ENCODE measurements at regions not wholly inside any gene's neighbourhood (a gene's known extent, or its start where the extent isn't known, plus 50 kb on each side); places are given as distances from the start of the nearest gene placed in this dataset.
"Not testable (repeated sequence)": the region's sequence is repeated elsewhere in the genome, so short reads cannot be mapped to it uniquely, and the experiment has no call there.

DNA sequence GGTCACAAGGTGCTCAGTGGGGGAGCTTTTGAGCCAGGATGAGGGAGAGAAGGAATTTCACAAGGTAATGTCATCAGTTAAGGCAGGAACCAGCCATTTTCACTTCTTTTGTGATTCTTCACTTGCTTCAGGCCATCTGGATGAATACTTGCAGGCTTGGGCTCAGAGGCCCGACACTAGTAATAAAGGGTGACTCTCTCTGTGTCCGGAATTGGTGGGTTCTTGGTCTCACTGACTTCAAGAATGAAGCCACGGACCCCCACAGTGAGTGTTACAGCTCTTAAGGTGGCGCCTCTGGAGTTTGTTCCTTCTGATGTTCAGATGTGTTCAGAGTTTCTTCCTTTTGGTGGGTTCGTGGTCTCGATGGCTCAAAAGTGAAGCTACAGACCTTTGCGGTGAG is 131.8 kb upstream of the RXFP2 start:
- DNase-seq (ENCODE audit: low read depth) = not testable (repeated sequence)

- not testable (repeated sequence) for DNase-seq (ENCODE audit: low read depth)
These were observed 130.5 kb upstream of the RXFP2 start for GRCh38 chr13:31608780-31609179.

DNA sequence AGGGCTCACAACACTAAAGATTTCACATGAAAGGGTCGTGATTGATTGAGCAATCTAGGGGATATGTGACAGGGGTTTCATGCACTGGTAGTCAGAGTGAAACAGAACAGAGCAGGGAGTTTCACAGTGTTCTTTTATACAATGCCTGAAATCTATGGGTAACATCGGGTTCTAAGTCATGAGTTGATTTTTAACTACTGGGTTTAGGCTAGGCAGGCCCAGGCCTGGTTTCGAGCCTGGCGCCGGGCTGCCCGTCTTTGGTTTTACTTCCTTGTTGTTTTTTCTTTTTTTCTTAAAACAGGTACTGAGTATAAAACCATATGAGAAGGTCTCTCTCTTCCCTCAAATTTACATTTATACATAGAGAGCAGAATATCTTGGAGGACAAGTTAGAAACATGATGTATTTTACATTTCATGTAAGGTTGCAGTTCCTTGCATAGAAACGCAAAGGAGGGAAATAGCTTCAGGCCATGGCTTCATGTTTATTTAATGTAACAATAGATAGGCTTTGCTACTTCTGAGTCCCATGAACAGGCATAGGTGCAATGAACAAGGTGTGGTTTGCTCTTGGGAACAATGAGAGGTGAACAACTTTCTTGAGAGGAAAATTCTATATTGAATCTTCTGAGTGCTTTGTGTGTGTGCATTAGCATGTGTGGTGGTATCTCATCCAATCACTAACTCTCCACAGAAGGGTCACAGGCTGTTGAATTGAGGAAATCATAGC is 128.9 kb upstream of the RXFP2 start:
- DNase-seq (ENCODE audit: low read depth) = no peak

GRCh38 chr13:31611214-31611613 is 128.1 kb upstream of the RXFP2 start:
- no peak for DNase-seq (ENCODE audit: low read depth)

DNA sequence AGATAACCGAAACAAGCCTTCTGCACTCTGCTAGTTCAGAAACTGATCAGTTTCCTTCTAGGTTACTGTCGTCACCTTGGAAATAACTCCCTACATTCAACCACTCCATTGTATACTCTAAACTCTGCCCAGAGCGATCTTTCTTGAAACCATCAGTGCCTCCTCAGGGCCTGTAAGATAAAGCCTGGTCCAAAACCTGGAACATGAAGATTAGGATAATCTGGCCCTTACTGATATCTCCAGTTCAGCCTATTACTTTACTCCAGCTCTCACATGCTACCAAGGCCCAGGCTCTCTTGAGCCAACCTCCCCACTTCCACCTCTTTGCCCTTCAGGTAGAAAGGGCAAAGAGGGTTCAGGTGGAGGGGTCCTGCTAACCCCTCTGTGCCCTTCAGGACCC is 125.3 kb upstream of the RXFP2 start:
- no peak for DNase-seq (ENCODE audit: low read depth)

GRCh38 chr13:31614704-31615103 is 124.6 kb upstream of the RXFP2 start:
- no peak for DNase-seq (ENCODE audit: low read depth)

GRCh38 chr13:31625115-31625514 is 114.2 kb upstream of the RXFP2 start:
- no peak for DNase-seq (ENCODE audit: low read depth)

GRCh38 chr13:31627097-31627845 is 112.1 kb upstream of the RXFP2 start:
- peak; percentile 9 for DNase-seq (ENCODE audit: low read depth)

DNA sequence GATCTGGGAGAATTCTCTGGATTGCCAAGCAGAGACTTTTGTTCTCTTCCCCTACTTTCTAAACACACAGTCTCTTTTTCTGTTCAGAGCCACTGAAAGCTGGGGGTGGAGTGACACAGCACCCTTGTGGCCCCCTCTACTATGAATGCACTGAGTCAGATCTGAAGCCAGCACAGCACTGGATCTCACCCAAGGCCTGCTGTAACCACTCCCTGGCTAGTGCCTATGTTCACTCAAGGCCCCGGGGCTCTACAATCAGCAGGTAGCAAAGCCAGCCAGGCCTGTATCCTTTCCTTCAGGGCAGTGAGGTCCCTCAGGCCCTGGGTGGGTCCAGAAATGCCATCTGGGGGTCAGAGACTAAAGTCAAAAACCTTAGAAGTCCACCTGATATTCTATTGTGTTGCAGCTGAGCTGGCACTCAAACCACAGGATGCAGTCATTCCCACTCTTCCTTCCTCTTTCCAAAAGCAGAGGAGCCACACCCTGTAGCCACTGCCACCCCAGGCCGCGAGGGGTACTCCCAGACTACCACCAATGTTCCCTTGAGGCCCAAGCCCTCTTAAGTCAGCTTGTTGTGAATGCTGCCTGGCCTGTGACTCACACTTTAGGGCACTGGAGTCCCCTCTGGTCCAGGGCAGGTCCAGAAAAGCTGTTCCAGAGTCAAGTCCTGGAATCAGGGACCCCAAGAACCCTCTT is 110.1 kb upstream of the RXFP2 start:
- no peak for DNase-seq (ENCODE audit: low read depth)

GRCh38 chr13:31631071-31631470 is 108.3 kb upstream of the RXFP2 start:
- DNase-seq (ENCODE audit: low read depth) = no peak

- no peak for DNase-seq (ENCODE audit: low read depth)
These were observed 107.6 kb upstream of the RXFP2 start for GRCh38 chr13:31631746-31632145.

DNA sequence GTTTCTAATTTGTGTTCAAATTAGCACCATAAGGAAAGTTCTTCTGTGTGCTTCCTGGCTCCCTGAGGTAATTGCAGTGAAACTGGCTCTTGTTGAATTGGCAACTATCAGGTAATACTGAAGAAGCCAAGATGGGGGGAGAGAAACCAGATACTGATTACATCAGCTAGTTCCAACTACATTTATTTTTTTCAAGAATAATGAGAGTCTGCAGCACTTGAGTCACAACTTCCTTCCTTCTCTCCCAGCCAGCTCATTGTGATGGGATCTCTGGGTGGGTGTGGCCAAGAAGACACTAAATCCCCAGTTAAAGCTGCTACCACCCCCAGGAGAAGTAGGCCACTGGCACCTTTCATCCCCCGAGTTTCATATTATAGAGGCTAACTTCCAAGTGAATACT is 100.7 kb upstream of the RXFP2 start:
- peak; percentile 29 for DNase-seq (ENCODE audit: low read depth)

GRCh38 chr13:31639443-31640163 is 99.7 kb upstream of the RXFP2 start:
- DNase-seq (ENCODE audit: low read depth) = no peak

- DNase-seq (ENCODE audit: low read depth) = no peak
These were observed 89.6 kb upstream of the RXFP2 start for GRCh38 chr13:31649766-31650165.

GRCh38 chr13:31653730-31654129 is 85.6 kb upstream of the RXFP2 start:
- no peak for DNase-seq (ENCODE audit: low read depth)

DNA sequence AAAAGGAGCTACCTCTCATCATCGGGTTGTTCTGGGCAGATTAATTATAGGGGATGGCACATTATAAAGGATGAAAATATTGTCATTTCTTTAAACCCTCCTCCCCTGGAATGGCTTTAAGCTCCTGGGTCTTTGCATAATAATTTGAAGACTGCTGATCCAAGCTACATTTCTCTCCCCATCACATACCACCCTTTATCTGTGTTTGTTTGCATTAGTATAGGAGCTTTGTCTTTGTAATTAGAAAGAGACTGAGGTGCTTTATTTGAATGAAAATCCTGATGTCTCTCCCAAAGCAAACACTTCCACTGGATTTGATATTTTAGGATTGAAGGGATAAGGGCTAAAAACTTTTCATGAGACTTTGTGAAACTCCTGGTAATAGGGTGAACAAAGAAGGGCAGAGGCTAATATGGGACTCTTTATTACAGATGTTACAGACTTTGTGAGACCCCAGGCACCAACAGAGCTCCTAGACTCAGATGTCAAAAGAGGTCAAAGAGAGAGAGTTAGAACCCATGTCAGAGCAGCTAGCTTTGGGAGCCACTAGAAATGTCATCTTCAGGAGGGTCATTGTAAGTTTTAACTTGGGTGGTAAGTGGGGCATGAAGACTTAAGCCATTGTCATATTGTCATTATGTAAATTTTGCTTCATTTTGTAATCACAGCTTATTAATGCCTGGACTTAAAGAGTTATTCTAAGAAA is 75.3 kb upstream of the RXFP2 start:
- no peak for DNase-seq (ENCODE audit: low read depth)

GRCh38 chr13:31670831-31671617 is 68.3 kb upstream of the RXFP2 start:
- no peak for DNase-seq (ENCODE audit: low read depth)

DNA sequence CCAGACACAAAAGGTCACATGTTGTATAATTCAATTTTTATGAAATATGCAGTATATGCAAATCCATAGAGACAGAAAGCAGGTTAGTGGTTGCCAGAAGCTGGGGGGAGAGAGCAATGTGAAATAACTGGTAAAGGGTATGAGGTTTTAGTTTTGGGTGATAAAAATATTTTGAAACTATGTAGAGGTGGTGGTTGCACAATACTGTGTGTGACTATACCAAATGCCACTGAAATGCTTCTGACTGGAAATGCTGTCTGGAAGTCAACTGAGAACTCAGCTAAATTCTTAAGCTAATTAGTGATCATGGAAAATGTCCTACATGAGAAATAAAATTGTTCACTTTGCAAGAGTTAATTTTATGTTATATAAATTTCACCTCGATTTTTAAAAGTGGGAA is 65.3 kb upstream of the RXFP2 start:
- peak; percentile 2 for DNase-seq (ENCODE audit: low read depth)

DNA sequence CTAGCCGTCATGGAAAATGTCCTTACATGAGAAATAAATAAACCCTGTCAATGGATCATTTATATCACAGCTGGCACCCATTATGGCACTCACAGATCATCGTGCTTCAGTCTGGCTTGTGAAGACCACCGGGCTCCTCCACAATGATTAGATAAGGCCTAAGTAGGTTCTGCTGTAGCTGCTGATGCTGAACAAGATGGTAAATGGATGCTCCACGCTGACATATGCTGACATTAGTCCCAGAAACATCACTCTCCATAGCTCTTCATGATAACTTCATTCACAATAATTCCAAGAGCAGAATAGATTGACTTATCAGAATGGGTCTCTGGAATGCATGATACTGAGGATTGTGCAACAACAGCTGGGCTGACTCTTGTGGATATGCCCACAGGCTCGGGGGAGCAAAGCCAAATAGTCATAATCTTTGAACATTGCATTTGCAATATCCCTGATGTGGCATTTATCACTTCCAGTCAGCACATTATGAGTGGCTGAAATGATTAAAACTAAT is 63.8 kb upstream of the RXFP2 start:
- peak; percentile 48 for DNase-seq (ENCODE audit: low read depth)

DNA sequence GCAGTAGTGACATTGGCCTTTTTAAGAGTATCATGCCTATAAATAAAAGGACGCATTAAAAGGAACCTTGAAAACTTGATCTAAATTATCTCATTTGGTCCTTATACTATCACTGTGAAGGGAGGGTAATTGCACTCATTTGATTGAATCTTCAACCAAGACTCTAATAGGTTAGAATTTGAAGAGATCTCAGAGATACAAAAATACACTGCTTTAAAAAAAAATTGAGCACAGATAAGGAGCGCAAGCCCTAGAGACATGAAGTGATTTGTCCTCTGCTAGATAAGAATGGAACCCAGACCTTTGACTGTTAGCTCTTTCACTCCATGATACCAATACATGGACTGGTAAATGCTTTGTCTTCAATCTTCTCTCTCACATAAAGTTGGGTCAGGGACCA is 58.2 kb upstream of the RXFP2 start:
- DNase-seq (ENCODE audit: low read depth) = no peak

DNA sequence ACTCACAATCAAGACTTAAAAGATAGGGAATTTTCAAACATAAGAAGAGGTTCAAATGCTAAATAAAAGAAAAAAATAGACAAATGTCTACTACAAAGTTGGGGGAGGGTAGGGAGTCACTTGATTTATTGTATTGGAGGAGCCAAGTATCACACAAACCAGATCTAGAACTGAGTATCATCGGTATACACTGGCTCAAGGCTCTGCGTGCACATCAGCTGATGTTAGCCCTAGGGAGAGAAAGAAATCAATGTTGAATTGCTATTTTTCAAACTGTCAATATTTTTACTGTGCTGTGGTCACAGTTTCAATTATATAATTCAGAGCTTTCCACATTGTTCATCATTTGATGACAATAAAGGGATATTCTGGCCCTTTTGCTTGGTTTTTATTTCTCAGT is 54.9 kb upstream of the RXFP2 start:
- no peak for DNase-seq (ENCODE audit: low read depth)
